Sigmoid colon (tissue), 6 donors: ENCODE measurements at regions not wholly inside any gene's neighbourhood (a gene's known extent, or its start where the extent isn't known, plus 50 kb on each side); places are given as distances from the start of the nearest gene placed in this dataset.

Experiments
- DNase-seq: peaks from one replicate; pipeline ENCODE4 v3.0.0-alpha.2; 2019
- H3K27ac ChIP-seq, 4 donors: fragments of 200-600 bp; sonication (generic); one replicate each; pipeline ENCODE4 v1.5.1; 2016 to 2019; ENCODE audit warnings: mild to moderate bottlenecking in 1 of 4
- H3K27me3 ChIP-seq, 3 donors: fragments of 200-600 bp; sonication (generic); one replicate each; pipeline ENCODE4 v1.5.1; 2019; ENCODE audit warnings: mild to moderate bottlenecking in 1 of 3
- H3K36me3 ChIP-seq, 4 donors: fragments of 200-600 bp; sonication (generic); one replicate each; pipeline ENCODE4 v1.5.1; 2016 to 2019
- H3K4me1 ChIP-seq, 4 donors: fragments of 200-600 bp; sonication (generic); one replicate each; pipeline ENCODE4 v1.5.1; 2017 to 2019
- H3K4me3 ChIP-seq, 4 donors: fragments of 200-600 bp; sonication (generic); one replicate each; pipeline ENCODE4 v1.5.1; 2017 to 2019; ENCODE audit warnings: mild to moderate bottlenecking in 2 of 4, moderate library complexity in 1 of 4
- H3K9me3 ChIP-seq, 4 donors: fragments of 200-600 bp in 3 of 4; sonication (generic) in 3 of 4; one replicate each; pipeline versions ENCODE4 v1.5.1 to v1.6.1; 2013 to 2019
- CTCF ChIP-seq, 4 experiments: fragments of 450-650 bp in 3 of 4; fragments of 200-600 bp in 1 of 4; IDR thresholded peaks; one replicate each; pipeline ENCODE4 v1.5.1; 2016 to 2019; ENCODE audit warnings: antibody characterized with exemption in 4 of 4, mild to moderate bottlenecking in 3 of 4, moderate library complexity in 2 of 4
- EP300 ChIP-seq, 4 donors: sonication (generic); formaldehyde crosslinking; IDR thresholded peaks; one replicate each; pipeline ENCODE4 v1.6.1; 2017; ENCODE audit warnings: antibody characterized with exemption in 4 of 4
- POLR2A ChIP-seq, 2 donors: fragments of 450-650 bp; IDR thresholded peaks; one replicate each; pipeline ENCODE4 v1.6.1; 2016; ENCODE audit warnings: antibody characterized with exemption in 2 of 2, mild to moderate bottlenecking in 2 of 2, moderate library complexity in 2 of 2
- POLR2AphosphoS5 ChIP-seq, 4 donors: sonication (generic); formaldehyde crosslinking; IDR thresholded peaks; one replicate each; pipeline ENCODE4 v1.6.1; 2017; ENCODE audit warnings: antibody characterized with exemption in 4 of 4
- WGBS, 2 donors: extraction: QIAGEN DNeasy Blood & Tissue Kit; methylation state at CpG; one replicate each; pipeline ENCODE4 v1.1.7; 2013; 5-methylcytosine and 5-hydroxymethylcytosine counted together
- intact Hi-C: fragments of 100-400 bp; cut with DNase I; formaldehyde crosslinking; loops from one replicate; pipeline ENCODE4 v1.15.1; 2023
- donor health status: healthy with polysubstance abuse.
- donor health status: healthy.

GRCh38 chr9:113715086-113715485, 161.0 kb upstream of the ZNF618 start:
- no peak overlapping the region for H3K4me3 ChIP-seq

GRCh38 chr9:113719919-113720318, 156.2 kb upstream of the ZNF618 start:
- intact Hi-C loops: no loop called here
- H3K4me1 ChIP-seq: peaks cover 0 to 2% (median 0%) of the 10 kb centered on the region in 4 donors
- no peaks in the 10 kb centered on the region for H3K9me3 ChIP-seq
- WGBS, 2 donors: 84 to 89% methylated on average over 1 of the region's 1 CpG
- DNase-seq: no peak
- H3K27ac ChIP-seq: no peak overlapping the region
- H3K4me3 ChIP-seq: no peak overlapping the region
- H3K27me3 ChIP-seq: no peaks in the 10 kb centered on the region
- no peaks in the 10 kb centered on the region for H3K36me3 ChIP-seq
- TF ChIP-seq CTCF (IDR thresholded peaks at IDR 0.05) (no peak), EP300 (IDR thresholded peaks at IDR 0.05) (no peak), POLR2AphosphoS5 (IDR thresholded peaks at IDR 0.05) (no peak)

More at GRCh38 chr9:113715086-113715485, 161.0 kb upstream of the ZNF618 start:
- H3K27ac ChIP-seq: no peak overlapping the region
- H3K27me3 ChIP-seq: no peaks in the 10 kb centered on the region
- TF ChIP-seq POLR2A (IDR thresholded peaks at IDR 0.05): no peak
- no peak for TF ChIP-seq EP300 (IDR thresholded peaks at IDR 0.05)
- TF ChIP-seq CTCF (IDR thresholded peaks at IDR 0.05): no peak
- WGBS, 2 donors: 92 to 95% methylated on average over 5 of the region's 5 CpGs
- no peaks in the 10 kb centered on the region for H3K4me1 ChIP-seq
- DNase-seq: no peak
- intact Hi-C loops: no loop called here
- H3K9me3 ChIP-seq: no peaks in the 10 kb centered on the region
- H3K36me3 ChIP-seq: no peaks in the 10 kb centered on the region

- no peaks in the 10 kb centered on the region for H3K36me3 ChIP-seq
- H3K27me3 ChIP-seq: no peaks in the 10 kb centered on the region
- WGBS, 2 donors: 51 to 80% methylated on average over 4 of the region's 4 CpGs
- H3K4me1 ChIP-seq: peaks cover 0 to 2% (median 0%) of the 10 kb centered on the region in 4 donors
- DNase-seq: no peak
- H3K4me3 ChIP-seq: no peak overlapping the region
- H3K9me3 ChIP-seq: no peaks in the 10 kb centered on the region
- H3K27ac ChIP-seq: no peak overlapping the region
- intact Hi-C loops: no loop called here
- no peak for TF ChIP-seq EP300 (IDR thresholded peaks at IDR 0.05)
- TF ChIP-seq POLR2A (IDR thresholded peaks at IDR 0.05): no peak
- no peak for TF ChIP-seq CTCF (IDR thresholded peaks at IDR 0.05)
- no peak for TF ChIP-seq POLR2AphosphoS5 (IDR thresholded peaks at IDR 0.05)
Observed at GRCh38 chr9:113720495-113720894, 155.6 kb upstream of the ZNF618 start.

- Histone ChIP-seq H3K4me3 (no peak overlapping the region), H3K9me3 (no peaks in the 10 kb centered on the region), H3K4me1 (peaks cover 0 to 2% (median 0%) of the 10 kb centered on the region in 4 donors), H3K27me3 (no peaks in the 10 kb centered on the region), H3K27ac (no peak overlapping the region), H3K36me3 (no peaks in the 10 kb centered on the region)
- 89 to 96% methylated on average over 1 of the region's 1 CpG for WGBS, 2 donors
- TF ChIP-seq EP300 (IDR thresholded peaks at IDR 0.05) (no peak), POLR2AphosphoS5 (IDR thresholded peaks at IDR 0.05) (no peak), POLR2A (IDR thresholded peaks at IDR 0.05) (no peak), CTCF (IDR thresholded peaks at IDR 0.05) (no peak)
- intact Hi-C loops: no loop called here
- DNase-seq: no peak
Observed at GRCh38 chr9:113721856-113722255, 154.3 kb upstream of the ZNF618 start.

GRCh38 chr9:113724202-113724601, 151.9 kb upstream of the ZNF618 start:
- H3K9me3 ChIP-seq: peaks cover under 1 to 3% (median 2%) of the 10 kb centered on the region in 4 donors
- intact Hi-C loops: no loop called here
- no peaks in the 10 kb centered on the region for H3K27me3 ChIP-seq
- TF ChIP-seq POLR2A (IDR thresholded peaks at IDR 0.05) (no peak), CTCF (IDR thresholded peaks at IDR 0.05) (no peak), EP300 (IDR thresholded peaks at IDR 0.05) (no peak), POLR2AphosphoS5 (IDR thresholded peaks at IDR 0.05) (no peak)
- no peak for DNase-seq
- H3K36me3 ChIP-seq: no peaks in the 10 kb centered on the region
- peaks cover 0 to 2% (median 0%) of the 10 kb centered on the region in 4 donors for H3K4me1 ChIP-seq
- no peak overlapping the region for H3K27ac ChIP-seq
- 68 to 79% methylated on average over 5 of the region's 6 CpGs for WGBS, 2 donors
- no peak overlapping the region for H3K4me3 ChIP-seq
